Mesothelial cell of epicardium (in vitro differentiated cells): ENCODE measurements at regions not wholly inside any gene's neighbourhood (a gene's known extent, or its start where the extent isn't known, plus 50 kb on each side); places are given as distances from the start of the nearest gene placed in this dataset.

Experiments used
- DNase-seq, 2 experiments: peaks; one replicate each; pipeline ENCODE4 v3.0.0; 2021; ENCODE audit warnings: low spot score in 2 of 2; ENCODE audit not compliant: unreplicated experiment in 2 of 2
- H3K27ac Mint-ChIP-seq: 2 replicates; pipeline ENCODE4 v1.8.0; 2021; ENCODE audit warnings: mixed read lengths
- H3K27me3 Mint-ChIP-seq: 2 replicates; pipeline ENCODE4 v1.8.0; 2021; ENCODE audit warnings: low read depth, mixed read lengths
- H3K36me3 Mint-ChIP-seq: 2 replicates; pipeline ENCODE4 v1.8.0; 2021; ENCODE audit warnings: mixed read lengths
- H3K4me1 Mint-ChIP-seq: 2 replicates; pipeline ENCODE4 v1.8.0; 2021; ENCODE audit warnings: mixed read lengths
- H3K4me3 Mint-ChIP-seq: 2 replicates; pipeline ENCODE4 v1.8.0; 2021; ENCODE audit warnings: mild to moderate bottlenecking, moderate library complexity, mixed read lengths
- H3K9me3 Mint-ChIP-seq: 2 replicates; pipeline ENCODE4 v1.8.0; 2021; ENCODE audit warnings: mixed read lengths
- TF ChIP-seq, protein P1 (sequence below): fragments of 200-600 bp; sonication (generic); IDR thresholded peaks from one replicate; pipeline ENCODE4 v1.5.0; 2021; ENCODE audit warnings: antibody characterized with exemption; ENCODE audit not compliant: unreplicated experiment

DNA sequence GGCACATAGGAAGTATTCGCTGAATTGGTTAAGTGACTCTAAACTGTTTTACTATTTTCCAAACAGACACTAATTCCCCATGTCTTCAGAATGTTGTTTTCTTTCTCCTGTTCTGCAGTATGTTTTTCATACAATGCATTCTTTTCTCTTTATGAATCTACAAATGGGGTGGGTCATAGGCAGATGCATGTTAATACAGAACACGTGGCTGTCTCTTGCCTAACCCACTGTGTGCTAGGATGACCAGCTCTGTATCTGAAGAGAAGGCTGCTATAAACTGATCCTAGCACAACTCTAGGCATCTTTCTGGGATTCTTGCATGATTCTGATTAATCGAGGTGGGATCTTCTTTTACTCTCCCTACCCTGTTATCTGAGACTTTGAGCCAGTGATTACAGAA, 826.0 kb downstream of the PLCL1 start:
- H3K4me3 Mint-ChIP-seq = no peak overlapping the region
- DNase-seq = no peak
- peaks cover 18% of the 10 kb centered on the region for H3K27me3 Mint-ChIP-seq
- H3K9me3 Mint-ChIP-seq = no peaks in the 10 kb centered on the region
- TF ChIP-seq, protein P1, sequence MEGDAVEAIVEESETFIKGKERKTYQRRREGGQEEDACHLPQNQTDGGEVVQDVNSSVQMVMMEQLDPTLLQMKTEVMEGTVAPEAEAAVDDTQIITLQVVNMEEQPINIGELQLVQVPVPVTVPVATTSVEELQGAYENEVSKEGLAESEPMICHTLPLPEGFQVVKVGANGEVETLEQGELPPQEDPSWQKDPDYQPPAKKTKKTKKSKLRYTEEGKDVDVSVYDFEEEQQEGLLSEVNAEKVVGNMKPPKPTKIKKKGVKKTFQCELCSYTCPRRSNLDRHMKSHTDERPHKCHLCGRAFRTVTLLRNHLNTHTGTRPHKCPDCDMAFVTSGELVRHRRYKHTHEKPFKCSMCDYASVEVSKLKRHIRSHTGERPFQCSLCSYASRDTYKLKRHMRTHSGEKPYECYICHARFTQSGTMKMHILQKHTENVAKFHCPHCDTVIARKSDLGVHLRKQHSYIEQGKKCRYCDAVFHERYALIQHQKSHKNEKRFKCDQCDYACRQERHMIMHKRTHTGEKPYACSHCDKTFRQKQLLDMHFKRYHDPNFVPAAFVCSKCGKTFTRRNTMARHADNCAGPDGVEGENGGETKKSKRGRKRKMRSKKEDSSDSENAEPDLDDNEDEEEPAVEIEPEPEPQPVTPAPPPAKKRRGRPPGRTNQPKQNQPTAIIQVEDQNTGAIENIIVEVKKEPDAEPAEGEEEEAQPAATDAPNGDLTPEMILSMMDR = no peak
- H3K36me3 Mint-ChIP-seq = no peaks in the 10 kb centered on the region
- H3K4me1 Mint-ChIP-seq = no peaks in the 10 kb centered on the region
- no peak overlapping the region for H3K27ac Mint-ChIP-seq

DNA sequence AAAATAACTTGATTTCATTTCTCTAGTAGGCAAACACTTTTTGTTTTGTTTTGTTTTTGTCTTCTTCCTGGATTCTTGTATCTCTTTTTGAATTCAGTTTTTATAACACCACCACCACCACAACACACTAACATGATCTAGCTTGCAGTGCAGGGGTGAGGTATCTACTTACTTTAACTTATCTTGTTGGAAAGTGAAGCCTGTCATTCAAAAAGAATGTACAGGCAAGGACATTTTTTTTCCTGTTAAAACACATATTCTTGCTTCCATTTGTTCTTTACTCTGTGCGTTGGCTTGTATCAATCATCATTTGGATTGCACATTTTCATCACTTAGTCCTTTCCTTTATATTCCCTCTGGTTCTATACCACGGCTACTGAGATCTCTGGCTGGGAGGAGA, 824.2 kb downstream of the PLCL1 start:
- H3K4me3 Mint-ChIP-seq = no peak overlapping the region
- no peaks in the 10 kb centered on the region for H3K9me3 Mint-ChIP-seq
- H3K27me3 Mint-ChIP-seq = peaks cover 18% of the 10 kb centered on the region
- no peaks in the 10 kb centered on the region for H3K36me3 Mint-ChIP-seq
- no peak for DNase-seq
- no peak overlapping the region for H3K27ac Mint-ChIP-seq
- no peaks in the 10 kb centered on the region for H3K4me1 Mint-ChIP-seq
- TF ChIP-seq, protein P1 = no peak

DNA sequence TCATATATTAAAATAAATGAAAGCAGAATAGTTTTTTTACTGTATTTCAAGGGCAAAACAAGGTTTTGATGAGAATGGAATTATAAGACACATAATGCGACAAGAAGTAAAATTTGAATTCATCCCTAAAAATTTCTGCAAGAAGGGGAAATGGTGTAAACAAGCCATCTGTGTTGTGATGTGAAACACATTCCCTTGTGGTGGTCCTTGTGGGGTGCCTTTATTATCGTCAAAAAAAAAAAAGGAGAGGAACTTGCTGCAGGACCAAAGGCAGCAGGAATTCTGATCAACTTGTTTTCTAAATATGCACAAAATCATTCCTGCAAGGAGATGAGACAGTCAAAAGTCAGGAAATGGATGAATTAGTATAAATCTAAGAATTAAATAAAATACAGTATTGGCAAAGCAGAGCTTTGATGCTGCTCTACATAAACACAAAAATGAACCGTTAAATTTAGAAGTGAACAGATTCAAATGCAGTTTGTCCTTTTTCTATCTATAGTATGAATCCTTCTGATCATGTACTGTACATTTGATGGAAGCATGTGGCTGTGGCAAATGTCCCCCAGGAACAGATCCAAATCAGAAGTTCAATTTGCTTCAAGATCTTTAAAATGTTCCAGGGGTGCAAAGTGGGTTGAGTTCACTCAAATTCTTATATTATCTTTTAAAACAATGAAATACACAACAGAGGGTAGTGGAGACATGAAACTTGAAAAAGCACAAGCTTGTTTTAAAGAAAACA, 818.8 kb downstream of the PLCL1 start:
- H3K9me3 Mint-ChIP-seq = no peaks in the 10 kb centered on the region

DNA sequence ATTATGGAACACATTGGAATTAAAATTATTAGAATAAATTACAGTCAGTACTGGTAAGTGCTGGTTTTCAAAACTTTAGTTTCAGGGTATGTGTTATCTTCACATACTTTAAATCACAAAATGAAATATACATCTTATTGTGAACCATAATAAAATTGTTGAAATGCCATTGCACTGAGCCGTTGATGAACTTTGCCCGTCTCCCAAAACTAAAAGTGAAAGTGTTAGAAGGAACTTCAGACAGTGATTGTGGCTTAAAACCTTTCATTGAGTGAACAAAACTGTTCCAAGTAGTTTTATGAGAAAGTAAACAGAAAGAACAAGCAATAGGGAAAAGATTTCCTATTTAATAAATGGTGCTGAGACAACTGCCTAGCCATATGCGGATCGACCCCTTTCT, 811.6 kb downstream of the PLCL1 start:
- H3K27me3 Mint-ChIP-seq = peaks cover 26% of the 10 kb centered on the region
- no peak overlapping the region for H3K27ac Mint-ChIP-seq
- DNase-seq = no peak
- no peaks in the 10 kb centered on the region for H3K4me1 Mint-ChIP-seq
- no peak overlapping the region for H3K4me3 Mint-ChIP-seq
- no peaks in the 10 kb centered on the region for H3K36me3 Mint-ChIP-seq
- H3K9me3 Mint-ChIP-seq = no peaks in the 10 kb centered on the region
- TF ChIP-seq, protein P1 = no peak

More for the DNA sequence above, 818.8 kb downstream of the PLCL1 start:
- H3K27ac Mint-ChIP-seq = no peak overlapping the region
- H3K27me3 Mint-ChIP-seq = no peaks in the 10 kb centered on the region
- TF ChIP-seq, protein P1 = no peak
- H3K4me1 Mint-ChIP-seq = no peaks in the 10 kb centered on the region
- no peaks in the 10 kb centered on the region for H3K36me3 Mint-ChIP-seq
- no peak for DNase-seq
- H3K4me3 Mint-ChIP-seq = no peak overlapping the region

DNA sequence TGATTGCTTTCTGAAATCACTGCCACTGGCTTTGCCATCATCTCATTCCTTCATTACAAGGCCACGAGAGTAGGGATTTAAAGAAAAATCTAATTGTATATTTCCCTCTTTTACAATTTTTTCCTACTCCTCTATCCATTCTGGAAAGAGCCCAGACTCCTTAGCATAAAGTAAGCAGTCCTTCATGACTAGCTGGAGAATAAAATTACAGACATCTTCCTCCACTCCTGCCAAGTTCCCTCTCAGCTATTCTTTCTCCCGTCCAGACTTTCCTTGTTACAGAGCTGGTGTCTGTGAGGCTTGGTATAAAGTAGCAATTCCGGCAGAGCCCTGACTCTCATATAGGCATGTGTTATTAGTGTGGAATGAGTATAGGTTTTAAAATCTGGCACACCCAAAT, 806.8 kb downstream of the PLCL1 start:
- Mint-ChIP-seq H3K36me3 (no peaks in the 10 kb centered on the region), H3K9me3 (no peaks in the 10 kb centered on the region), H3K27ac (no peak overlapping the region), H3K27me3 (peaks cover 30% of the 10 kb centered on the region), H3K4me1 (no peaks in the 10 kb centered on the region), H3K4me3 (no peak overlapping the region)
- no peak for DNase-seq
- TF ChIP-seq, protein P1 = no peak
